Keratinocyte (primary cell): ENCODE measurements at regions not wholly inside any gene's neighbourhood (a gene's known extent, or its start where the extent isn't known, plus 50 kb on each side); places are given as distances from the start of the nearest gene placed in this dataset.

ENCODE experiments used
- DNase-seq: peaks from one replicate; pipeline ENCODE4 v3.0.0-alpha.2; 2011; ENCODE audit warnings: low read depth, missing footprints, low spot score
- FAIRE-seq: peaks from 2 replicates; lab custom pipeline; 2011; peaks lifted over from hg19 to GRCh38; lab: Jason Lieb, UNC
- H2AFZ ChIP-seq: 2 replicates; pipeline ENCODE4 v1.6.0; 2012; ENCODE audit warnings: low read length, control low read depth, inconsistent platforms; ENCODE audit not compliant: control insufficient read depth
- H3K27ac ChIP-seq: 2 replicates; pipeline ENCODE4 v1.5.1; 2011; ENCODE audit warnings: low read length; ENCODE audit not compliant: control insufficient read depth, insufficient read depth
- H3K27me3 ChIP-seq: 3 replicates; pipeline ENCODE4 v1.6.0; 2011; ENCODE audit warnings: low read length; ENCODE audit not compliant: control insufficient read depth, insufficient read depth; ENCODE audit errors: extremely low read depth
- H3K36me3 ChIP-seq, 2 experiments: 2 replicates in 1 of 2; 3 replicates in 1 of 2; pipeline ENCODE4 v1.5.1; 2011; ENCODE audit warnings: low read length in 2 of 2, mild to moderate bottlenecking in 1 of 2; ENCODE audit not compliant: control insufficient read depth in 2 of 2, insufficient read depth in 2 of 2; ENCODE audit errors: extremely low read depth in 1 of 2
- H3K4me1 ChIP-seq: 3 replicates; pipeline ENCODE4 v1.5.1; 2011; ENCODE audit warnings: low read length; ENCODE audit not compliant: control insufficient read depth, insufficient read depth; ENCODE audit errors: extremely low read depth
- H3K4me2 ChIP-seq: 3 replicates; pipeline ENCODE4 v1.6.0; 2011; ENCODE audit warnings: low read depth, low read length; ENCODE audit not compliant: control insufficient read depth, insufficient read depth; ENCODE audit errors: extremely low read depth
- H3K4me3 ChIP-seq, 3 experiments: fragments of 200-600 bp in 1 of 3; sonication (generic) in 1 of 3; 2 replicates in 2 of 3; 3 replicates in 1 of 3; pipeline ENCODE4 v1.5.1; 2011 to 2016; ENCODE audit warnings: low read length in 3 of 3, mild to moderate bottlenecking in 3 of 3, control low read depth in 2 of 3, inconsistent platforms in 1 of 3, low read depth in 1 of 3, mixed read lengths in 1 of 3, mixed run types in 1 of 3, moderate library complexity in 1 of 3; ENCODE audit not compliant: control insufficient read depth in 2 of 3, insufficient read depth in 2 of 3; ENCODE audit errors: extremely low read depth in 1 of 3
- H3K79me2 ChIP-seq: 2 replicates; pipeline ENCODE4 v1.6.0; 2012; ENCODE audit warnings: low read length; ENCODE audit not compliant: control insufficient read depth, insufficient read depth
- H3K9ac ChIP-seq: 3 replicates; pipeline ENCODE4 v1.6.0; 2011; ENCODE audit warnings: low read length; ENCODE audit not compliant: control insufficient read depth, insufficient read depth; ENCODE audit errors: extremely low read depth
- H3K9me1 ChIP-seq: 3 replicates; pipeline ENCODE4 v1.6.0; 2011; ENCODE audit warnings: low read length; ENCODE audit not compliant: control insufficient read depth, insufficient read depth; ENCODE audit errors: extremely low read depth
- H3K9me3 ChIP-seq: 2 replicates; pipeline ENCODE4 v1.5.1; 2012; ENCODE audit warnings: low read depth, low read length; ENCODE audit not compliant: control insufficient read depth
- H4K20me1 ChIP-seq: 3 replicates; pipeline ENCODE4 v1.6.0; 2011; ENCODE audit warnings: low read length; ENCODE audit not compliant: control insufficient read depth, insufficient read depth; ENCODE audit errors: extremely low read depth
- CTCF ChIP-seq, 3 experiments: IDR thresholded peaks in 1 of 3; conservative IDR thresholded peaks in 1 of 3; optimal IDR thresholded peaks in 1 of 3; 2 replicates in 2 of 3; 3 replicates in 1 of 3; pipeline versions ENCODE3 to v1.5.1; 2011; ENCODE audit warnings: low read length in 3 of 3, mild to moderate bottlenecking in 3 of 3, moderate library complexity in 2 of 3, control low read depth in 1 of 3, inconsistent platforms in 1 of 3; ENCODE audit not compliant: insufficient read depth in 2 of 3; ENCODE audit errors: extremely low read depth in 1 of 3
- EZH2 ChIP-seq: IDR thresholded peaks from one replicate; pipeline ENCODE4 v1.6.1; 2012; ENCODE audit warnings: inconsistent platforms, mild to moderate bottlenecking, low read length, moderate library complexity
- dilution Hi-C: fragments of 300-500 bp; cut with MboI; formaldehyde crosslinking; loops from one replicate; pipeline ENCODE4 v1.7.0; 2020; ENCODE audit warnings: low sequenced_read_pairs; ENCODE audit not compliant: extremely low pct_ligation_motif_present

- Histone ChIP-seq H4K20me1 (no peaks in the 10 kb centered on the region), H3K9me3 (no peaks in the 10 kb centered on the region), H3K4me3 (no peak overlapping the region), H3K27me3 (no peaks in the 10 kb centered on the region), H3K9me1 (no peaks in the 10 kb centered on the region), H2AFZ (no peak overlapping the region), H3K79me2 (no peaks in the 10 kb centered on the region), H3K27ac (no peak overlapping the region), H3K36me3 (no peaks in the 10 kb centered on the region), H3K4me1 (no peaks in the 10 kb centered on the region), H3K4me2 (no peak overlapping the region), H3K9ac (no peak overlapping the region)
- DNase-seq, result no peak
- FAIRE-seq, result no peak
- dilution Hi-C loops, result no loop called here
- no peak for TF ChIP-seq CTCF (optimal IDR thresholded peaks at IDR 0.05 in 1 of 3, IDR thresholded peaks at IDR 0.05 in 1 of 3, conservative IDR thresholded peaks at IDR 0.05 in 1 of 3; ENCODE audit: extremely low read depth in 1 of 3, insufficient read depth in 2 of 3, low read length in 3 of 3)
- no peak for TF ChIP-seq EZH2
Measured at GRCh38 chr14:88095791-88096190, 90.9 kb downstream of the GPR65 start.

GRCh38 chr14:88098163-88098562, 93.2 kb downstream of the GPR65 start:
- Histone ChIP-seq H2AFZ (no peak overlapping the region), H3K27me3 (no peaks in the 10 kb centered on the region), H3K4me2 (no peak overlapping the region), H3K9me3 (no peaks in the 10 kb centered on the region), H3K79me2 (no peaks in the 10 kb centered on the region), H3K9me1 (no peaks in the 10 kb centered on the region), H4K20me1 (no peaks in the 10 kb centered on the region), H3K4me3 (no peak overlapping the region), H3K4me1 (no peaks in the 10 kb centered on the region), H3K27ac (no peak overlapping the region), H3K36me3 (no peaks in the 10 kb centered on the region), H3K9ac (no peak overlapping the region)
- TF ChIP-seq CTCF (optimal IDR thresholded peaks at IDR 0.05 in 1 of 3, IDR thresholded peaks at IDR 0.05 in 1 of 3, conservative IDR thresholded peaks at IDR 0.05 in 1 of 3; ENCODE audit: extremely low read depth in 1 of 3, insufficient read depth in 2 of 3, low read length in 3 of 3), result no peak
- TF ChIP-seq EZH2, result no peak
- no peak for DNase-seq
- dilution Hi-C loops, result no loop called here
- FAIRE-seq, result no peak
